ENCODE measurements at regions not wholly inside any gene's neighbourhood (a gene's known extent, or its start where the extent isn't known, plus 50 kb on each side); places are given as distances from the start of the nearest gene placed in this dataset.
"Not testable (repeated sequence)": the region's sequence is repeated elsewhere in the genome, so short reads cannot be mapped to it uniquely, and the experiment has no call there.

DNA sequence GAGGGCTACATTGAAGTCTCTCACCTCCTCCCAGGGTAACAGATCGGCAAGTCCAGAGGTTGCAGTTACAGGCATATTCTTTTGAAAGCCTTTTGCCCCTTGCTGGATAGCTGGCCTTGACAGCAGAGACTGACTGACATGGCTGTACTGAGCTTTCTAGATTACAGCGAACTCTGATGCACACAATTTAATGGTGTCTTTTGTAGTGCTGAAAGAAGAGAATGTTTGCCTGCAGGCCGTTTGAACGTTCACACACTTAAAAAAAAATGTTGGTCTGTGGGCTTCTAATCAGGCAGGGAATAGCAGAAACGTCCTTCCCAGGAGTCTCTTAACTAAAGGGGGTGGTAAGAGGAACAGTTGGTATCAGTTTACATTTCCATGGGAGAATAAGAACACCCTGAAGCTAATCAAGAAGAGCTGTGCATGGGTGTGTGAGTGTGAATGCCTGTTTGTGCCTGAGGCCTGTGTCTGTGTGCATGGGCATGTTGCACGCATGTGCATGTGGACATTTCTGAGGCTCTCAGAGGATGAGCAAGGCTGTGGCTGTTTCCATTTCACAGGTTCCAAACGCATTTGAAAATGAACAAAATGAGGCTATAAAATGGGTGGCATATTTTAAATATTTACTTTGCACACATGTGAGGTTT, 213.9 kb upstream of the SSTR4 start:
- no peak for DNase-seq

DNA sequence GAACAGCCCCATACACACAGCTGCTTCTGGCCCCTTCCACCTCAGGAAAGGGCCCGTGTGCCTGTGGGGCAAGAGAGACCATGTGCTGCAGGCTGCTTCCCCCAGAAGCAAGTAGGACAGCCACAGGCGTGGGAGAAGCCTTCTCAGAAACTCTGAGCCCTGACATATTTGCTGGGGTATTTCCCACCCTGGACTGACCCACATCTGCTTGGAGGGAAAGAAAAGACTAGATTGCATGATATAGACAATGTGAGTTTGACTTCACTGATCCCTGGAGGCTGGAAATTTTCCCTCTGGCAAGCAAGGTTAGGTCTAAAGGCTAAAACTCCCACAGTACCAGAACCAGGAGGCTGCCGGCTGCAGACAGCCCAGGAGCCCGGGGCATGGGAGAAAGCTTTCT, 213.3 kb upstream of the SSTR4 start:
- no peak for DNase-seq

DNA sequence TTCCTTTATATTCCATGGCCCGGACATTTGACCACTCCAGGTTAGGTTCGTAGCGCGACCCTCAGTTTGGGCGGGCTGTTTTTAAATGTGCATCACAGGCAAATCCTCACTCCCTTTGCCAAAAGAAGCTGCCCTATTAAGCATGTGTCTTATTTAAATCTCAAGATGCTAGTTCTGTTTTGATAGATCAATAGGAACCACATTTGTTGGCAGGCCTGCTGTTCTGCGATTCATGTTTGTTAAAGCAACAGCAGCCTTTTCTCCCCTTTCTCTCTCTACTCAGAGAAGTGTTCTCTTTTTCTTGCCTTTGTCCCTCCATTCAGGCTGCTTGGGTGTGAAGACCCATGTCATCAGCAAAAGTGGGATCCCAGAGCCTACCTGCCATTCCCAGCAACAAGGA, 212.0 kb upstream of the SSTR4 start:
- DNase-seq = no peak

DNA sequence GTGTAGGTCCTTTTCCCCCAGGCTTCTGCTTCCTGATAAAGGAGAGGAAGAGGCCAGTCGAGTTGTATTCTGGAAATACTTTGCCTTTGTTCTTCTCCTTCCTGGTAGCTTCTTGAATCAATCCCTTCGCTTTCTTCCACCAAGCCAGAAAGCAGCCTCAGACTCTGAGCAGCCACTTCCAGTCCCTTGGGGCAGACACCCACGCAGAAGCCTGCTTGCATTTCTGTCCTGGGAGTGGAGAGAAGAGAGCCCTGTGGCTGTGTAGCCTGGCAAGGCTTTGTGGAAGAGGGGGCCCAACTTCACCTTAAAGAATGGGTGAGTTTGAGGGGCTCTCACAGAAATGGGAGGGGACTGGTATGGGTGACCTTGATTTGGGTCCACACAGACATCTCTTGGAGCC, 211.0 kb upstream of the SSTR4 start:
- DNase-seq = no peak

DNA sequence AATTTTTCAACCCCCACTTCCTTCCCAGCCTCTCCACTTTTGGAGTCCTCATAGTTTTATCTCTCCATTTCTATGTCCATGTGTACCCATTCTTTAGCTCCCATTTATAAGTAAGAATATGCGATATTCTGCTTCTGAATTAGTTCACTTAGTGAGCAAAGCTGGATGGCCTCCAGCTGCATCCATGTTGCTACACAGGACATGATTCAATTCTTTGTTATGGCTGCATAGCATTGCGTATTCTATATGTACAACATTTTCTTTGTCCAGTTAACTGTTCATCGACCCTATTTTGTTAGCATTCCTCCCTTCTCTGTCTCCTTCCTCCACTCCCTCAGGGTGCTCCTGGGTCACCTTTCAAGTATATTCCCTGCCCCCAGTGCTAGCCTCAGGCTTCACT, 210.0 kb upstream of the SSTR4 start:
- no peak for DNase-seq

DNA sequence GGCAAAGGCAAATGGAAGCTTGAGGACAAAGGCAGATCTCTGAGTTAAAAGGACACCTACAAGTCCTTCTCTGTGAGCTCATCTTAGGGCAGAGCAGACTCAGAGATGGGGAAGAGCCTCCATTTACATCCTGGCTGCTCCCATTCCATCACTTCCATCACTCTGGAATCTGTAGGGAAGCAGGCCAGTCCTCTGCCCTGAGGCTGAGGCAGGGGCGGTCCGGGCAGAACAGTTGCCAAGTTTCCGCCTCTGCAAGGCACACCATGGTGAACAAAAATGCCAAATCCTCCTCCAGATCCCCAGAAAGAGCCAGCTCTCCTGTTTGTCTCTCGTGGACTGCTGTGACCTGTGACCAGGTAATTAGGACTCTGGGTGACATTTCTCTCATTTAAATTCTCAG, 209.6 kb upstream of the SSTR4 start:
- no peak for DNase-seq

DNA sequence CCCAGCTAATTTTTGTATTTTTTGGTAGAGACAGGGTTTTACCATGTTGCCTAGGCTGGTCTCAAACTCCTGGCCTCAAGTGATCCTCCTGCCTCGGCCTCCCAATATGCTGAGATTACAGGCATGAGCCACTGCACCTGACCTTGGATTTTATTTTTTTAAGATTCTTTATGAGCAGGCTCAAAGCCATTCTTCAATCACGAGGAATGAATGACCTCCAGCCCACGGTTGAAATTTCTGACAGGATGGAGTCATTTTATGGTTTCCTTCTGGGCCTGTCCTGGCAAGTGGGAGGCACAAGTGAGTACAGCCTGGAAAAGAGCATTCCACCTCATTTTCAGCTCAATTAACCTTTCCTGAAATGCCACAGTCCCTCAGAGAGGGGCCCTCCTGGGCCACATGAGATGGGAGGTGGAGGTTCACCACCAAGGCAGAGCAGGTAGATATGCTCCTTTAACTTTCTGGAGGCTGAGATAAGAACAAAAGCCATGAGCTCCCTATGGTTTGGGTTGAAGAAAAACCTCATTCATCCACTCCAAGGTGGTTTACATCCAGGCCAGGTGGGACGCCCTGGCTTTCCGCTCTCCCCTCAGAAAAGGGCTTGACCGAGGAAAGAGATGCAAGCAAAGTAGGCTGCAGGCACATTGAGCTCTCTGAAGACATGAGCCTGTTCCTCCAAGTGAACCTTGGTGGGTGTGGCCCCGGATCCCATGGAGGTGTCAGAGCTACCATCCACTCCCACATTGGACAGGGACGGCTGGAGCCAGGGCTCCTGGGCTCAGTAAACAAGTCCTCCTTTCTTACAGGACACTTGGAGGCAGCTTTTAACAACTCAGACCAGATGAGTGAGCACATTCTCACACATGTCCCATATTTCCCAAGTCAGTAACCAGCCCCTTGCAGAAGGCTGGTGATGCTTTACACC, 208.5 kb upstream of the SSTR4 start:
- no peak for DNase-seq

DNA sequence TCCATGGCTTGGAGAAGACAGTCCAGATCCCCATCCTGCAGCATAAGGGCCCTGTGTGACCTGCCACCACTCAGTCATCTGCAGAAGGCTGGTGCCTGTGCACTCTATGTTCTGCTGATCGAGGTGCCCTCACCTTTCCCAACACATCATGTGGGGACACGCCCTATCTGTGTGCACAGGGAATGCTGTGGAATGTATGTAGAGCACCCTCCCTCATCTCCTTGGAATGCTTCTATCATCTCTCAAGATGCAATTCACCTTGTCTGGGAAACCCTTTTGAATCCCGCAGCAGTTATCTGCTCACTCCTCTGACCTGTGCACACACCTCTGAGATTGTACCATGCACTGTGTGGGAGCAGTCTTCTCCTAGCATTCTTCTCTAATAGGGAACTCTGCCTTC, 207.2 kb upstream of the SSTR4 start:
- DNase-seq = no peak

DNA sequence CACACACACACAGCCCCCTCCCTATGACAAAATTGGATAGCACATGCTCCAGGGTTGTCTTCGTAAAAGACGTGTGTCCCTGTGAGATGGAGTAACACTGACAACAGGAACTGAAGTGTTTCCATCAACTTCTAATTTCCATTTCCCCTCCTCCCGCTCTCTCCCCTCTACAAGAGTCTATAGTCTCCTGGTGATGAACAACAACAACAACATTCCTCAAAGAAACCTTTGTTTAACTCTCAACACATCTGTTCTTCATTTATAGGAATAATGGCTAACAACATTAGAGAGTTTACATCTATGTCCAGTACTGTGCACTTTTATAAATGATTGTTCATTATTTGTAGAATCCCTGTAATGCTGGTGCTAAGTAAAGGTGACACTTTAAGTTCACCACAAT, 205.8 kb upstream of the SSTR4 start:
- no peak for DNase-seq

DNA sequence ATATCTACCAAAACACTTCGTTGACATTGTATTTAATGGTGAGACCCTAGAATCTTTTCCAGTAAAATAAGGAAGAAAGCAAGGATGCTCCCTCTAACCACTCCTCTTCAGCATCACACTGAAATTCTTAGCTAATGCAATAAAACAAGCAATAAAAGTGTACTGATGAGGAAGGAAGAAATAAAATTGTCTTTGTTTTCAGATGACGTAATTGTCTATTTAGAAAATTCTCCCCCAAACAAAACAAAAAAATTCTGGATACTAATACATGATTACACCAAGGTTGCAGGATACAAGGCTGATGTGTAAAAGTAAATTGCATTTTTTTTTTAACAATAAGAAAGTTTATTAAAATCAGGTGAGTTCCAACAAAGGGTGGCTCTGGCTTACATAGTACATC, 205.0 kb upstream of the SSTR4 start:
- DNase-seq = no peak

DNA sequence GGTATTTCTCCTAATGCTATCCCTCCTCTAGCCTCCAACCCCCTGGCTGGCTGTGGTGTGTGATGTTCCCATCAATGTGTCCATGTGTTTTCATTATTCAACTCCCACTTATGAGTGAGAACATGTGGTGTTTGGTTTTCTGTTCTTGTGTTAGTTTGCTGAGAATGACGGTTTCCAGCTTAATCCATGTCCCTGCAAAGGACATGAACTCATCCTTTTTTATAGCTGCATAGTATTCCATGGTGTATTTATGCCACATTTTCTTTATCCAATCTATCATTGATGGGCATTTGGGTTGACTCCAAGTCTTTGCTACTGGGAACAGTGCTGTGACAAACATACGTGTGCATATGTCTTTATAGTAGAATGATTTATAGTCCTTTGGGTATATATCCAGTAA, 204.4 kb upstream of the SSTR4 start:
- DNase-seq = not testable (repeated sequence)

DNA sequence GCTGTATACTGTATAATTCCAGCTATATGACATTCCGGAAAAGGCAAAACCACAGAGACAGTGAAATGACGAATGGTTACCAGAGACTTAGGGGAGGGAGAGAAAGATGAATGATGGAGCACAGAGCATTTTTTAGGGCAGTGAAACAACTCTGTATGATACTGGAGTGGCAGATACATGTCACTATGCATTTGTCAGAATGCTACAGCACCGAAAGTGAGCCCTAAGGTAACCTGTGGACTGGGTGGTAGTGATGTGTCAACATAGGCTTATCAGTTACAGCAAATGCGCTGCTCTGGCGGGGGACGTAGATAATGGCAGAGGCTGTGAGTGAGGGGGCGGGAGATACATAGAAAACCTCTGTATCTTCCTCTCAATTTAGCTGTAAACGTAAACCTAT, 201.3 kb upstream of the SSTR4 start:
- DNase-seq = no peak

DNA sequence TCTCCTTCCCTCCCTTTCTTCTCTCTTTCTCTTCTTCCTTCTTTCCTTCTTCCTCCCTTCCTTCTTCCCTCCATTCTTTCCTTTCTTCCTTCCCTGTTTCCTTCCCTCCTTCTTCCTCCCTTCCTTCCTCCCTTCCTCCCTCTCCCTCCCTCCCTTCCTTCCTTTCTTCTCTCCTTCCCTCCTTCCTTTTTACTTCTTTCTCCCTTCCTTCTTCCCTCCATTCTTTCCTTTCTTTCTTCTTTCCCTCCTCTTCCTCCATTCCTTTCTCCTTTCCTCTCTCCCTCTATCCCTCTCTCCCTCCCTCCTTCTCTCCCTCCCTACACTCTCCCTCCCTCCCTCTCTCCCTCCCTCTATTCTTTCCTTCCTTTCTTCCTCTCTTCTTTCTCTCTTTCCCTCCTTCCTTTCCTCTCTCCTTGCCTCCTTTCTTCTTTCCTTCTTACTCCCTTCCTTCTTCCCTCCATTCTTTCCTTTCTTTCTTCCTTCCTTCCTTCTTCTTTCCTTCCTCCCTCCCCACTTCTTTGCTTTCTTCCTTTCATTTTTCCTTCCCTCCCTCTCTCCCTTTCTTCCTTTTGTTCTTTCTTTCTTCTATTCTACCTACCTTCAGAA, 200.4 kb upstream of the SSTR4 start:
- no peak for DNase-seq

DNA sequence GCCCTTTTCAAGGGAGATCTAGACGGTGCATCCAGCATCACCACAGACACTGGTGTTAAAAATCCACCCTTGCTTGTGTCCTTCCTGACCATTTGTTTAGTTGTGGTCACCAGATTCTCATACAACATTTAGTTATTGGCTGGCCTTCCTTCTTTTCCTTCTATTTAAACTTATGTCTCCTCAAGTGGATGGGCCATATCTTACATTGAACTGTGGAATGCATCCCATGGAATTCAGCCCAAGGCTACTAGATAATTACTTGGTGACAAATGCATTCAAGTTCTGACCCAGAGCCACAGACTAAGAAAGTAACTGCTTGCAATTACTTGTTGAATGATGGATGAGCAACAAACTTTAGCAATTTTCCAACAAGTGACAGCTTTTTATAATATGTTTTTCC, 198.9 kb upstream of the SSTR4 start:
- DNase-seq = no peak

DNA sequence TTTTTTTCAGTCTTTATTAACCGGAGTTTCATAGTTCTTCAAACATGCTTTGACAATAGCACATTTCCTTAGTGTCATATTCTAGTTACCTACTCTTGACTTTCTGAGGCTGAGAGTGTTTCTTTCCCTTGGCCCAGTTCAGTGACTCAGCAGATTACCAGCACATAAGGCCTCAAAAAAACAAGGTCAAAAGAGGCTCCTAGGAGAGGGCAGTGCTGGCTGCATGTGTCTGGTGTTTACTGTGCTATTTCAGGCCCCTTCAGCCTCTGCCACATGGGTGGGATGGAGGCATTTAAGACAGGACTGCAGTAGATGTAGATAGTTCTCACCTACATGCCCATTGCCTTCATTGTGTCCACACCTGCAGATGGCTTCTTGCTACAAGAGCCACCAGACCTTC, 198.2 kb upstream of the SSTR4 start:
- no peak for DNase-seq

DNA sequence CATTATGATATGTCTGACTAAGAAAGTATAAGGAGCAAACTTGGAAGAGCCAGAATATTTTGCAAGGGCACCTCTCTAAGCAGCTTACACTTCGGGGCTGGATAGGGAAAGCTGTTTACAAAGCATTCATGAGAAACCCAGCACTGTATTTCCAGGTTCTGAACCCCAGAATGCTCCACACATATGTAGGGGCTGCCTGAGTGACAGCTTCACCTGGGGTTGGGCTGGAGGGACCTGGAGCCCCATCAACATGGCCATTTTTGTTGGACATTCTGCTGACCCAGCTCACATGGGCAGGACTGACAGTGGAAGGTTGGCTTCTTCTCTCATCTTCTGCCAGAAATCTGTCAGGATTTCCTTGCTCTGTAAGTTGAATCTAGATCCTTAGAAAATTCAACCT, 197.1 kb upstream of the SSTR4 start:
- DNase-seq = no peak

DNA sequence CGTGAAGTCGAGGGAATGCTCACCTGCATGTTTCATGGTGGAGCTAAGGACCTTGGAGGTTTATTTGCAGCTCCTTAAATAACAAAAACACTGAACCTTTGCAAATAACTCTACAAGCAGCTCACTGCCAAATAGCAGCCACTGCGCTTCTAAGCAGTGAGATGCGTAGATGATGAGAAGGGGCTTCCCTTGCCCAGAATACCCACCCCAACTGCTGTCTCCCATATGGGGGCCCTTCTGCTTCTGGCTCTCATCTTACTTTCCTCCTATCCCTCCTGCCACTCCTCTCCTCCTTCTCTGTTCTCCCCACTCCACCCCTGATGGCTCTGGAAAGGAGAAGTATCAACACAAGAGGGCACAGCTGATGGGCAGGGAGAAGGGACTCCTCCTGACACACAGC, 193.3 kb upstream of the SSTR4 start:
- DNase-seq = no peak

DNA sequence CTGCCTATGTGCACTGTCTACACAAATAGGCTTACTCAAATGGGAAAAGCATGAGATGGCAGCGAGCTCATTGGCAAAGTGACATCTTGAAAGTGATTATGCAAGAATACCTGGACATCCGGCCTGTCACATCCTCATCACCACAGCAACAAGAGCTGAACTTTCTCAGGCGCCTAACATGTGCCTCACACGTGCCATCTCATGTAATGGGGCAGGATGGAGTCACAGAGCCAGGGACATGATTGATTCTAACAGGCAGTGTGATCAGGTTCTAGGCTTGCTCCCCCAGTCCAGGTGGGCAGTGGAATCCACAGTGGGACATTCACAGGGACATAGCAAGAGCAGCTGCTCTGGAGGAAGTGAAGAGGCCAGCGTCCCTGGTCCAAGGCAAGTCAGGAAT, 192.3 kb upstream of the SSTR4 start:
- no peak for DNase-seq

DNA sequence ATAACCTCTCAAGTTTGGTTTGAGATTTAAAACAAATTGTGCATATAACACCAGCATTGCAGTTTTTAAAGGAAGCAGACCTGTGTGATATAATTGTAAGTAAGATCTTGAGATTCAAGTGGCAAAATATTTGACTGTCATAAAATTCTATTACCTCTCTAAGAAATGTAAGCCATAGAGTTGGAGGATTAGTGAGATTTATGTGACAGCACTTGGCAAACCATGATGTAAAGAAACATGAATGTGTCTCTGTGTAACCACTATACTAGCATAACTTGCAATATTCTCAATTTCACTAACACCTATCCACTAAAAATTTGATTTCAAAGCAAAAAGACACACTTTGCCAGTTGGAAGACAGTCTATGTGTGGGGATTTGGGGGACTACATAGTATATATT, 190.2 kb upstream of the SSTR4 start:
- no peak for DNase-seq

DNA sequence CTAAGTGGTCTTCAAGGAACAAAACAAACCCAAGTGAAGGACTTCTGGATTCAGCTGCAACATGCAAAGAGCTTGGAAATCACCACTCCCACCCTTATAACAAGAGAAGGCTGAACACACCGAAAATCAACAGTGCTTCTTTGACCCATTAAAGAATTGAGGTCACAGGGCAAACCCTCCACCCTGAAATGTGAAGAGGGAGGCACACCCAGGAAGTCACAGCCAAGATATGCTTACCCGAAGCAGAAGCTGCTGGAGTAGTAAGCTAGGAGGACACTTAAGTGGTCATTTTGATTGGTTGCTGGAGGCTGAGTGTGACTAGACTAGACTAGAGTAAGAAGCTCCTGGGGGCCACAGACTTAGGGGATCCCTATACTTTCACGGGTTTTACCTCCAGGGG, 188.2 kb upstream of the SSTR4 start:
- DNase-seq = no peak

DNA sequence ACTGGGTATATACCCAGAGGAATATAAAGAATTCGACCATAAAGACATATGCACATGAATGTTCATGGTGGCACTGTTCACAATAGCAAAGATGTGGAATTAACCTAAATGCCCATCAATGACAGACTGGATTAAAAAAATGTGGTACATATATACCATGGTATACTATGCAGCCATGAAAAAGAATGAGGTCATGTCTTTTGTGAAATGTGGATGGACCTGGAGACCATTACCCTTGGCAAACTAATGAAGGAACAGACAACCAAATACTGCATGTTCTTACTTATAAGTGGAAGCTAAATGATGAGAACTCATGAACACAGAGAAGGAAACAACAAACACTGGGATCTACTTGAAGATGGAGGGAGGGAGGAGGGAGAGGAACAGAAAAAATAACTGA, 186.7 kb upstream of the SSTR4 start:
- no peak for DNase-seq

DNA sequence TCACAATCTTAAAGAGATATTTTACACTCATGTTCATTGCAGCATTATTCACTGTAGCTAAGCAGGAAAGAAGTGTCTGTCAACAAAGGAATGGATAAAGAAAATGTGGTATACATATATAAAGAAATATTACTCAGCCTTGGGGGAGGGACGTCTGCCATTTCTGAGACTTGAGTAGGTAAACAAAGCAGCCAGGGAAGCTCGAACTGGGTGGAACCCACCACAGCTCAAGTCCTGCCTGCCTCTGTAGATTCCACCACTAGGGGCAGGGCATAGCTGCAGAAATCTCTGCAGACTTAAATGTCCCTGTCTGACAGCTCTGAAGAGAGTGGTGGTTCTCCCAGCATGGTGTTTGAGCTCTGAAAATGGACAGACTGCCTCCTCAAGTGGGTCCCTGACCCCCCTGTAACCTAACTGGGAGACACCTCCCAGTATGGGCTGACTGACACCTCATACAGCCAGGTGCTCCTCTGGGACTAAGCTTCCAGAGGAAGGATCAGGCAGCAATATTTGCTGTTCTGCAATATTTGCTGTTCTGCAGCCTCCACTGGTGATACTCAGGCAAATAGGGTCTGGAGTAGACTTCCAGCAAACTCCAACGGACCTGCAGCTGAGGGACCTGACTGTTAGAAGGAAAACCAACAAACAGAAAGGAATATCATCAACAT, 183.3 kb upstream of the SSTR4 start:
- not testable (repeated sequence) for DNase-seq

Measured in right kidney (tissue), 1 donor.